ENCODE measurements at regions not wholly inside any gene's neighbourhood (a gene's known extent, or its start where the extent isn't known, plus 50 kb on each side); places are given as distances from the start of the nearest gene placed in this dataset.
"Not testable (repeated sequence)": the region's sequence is repeated elsewhere in the genome, so short reads cannot be mapped to it uniquely, and the experiment has no call there.

DNA sequence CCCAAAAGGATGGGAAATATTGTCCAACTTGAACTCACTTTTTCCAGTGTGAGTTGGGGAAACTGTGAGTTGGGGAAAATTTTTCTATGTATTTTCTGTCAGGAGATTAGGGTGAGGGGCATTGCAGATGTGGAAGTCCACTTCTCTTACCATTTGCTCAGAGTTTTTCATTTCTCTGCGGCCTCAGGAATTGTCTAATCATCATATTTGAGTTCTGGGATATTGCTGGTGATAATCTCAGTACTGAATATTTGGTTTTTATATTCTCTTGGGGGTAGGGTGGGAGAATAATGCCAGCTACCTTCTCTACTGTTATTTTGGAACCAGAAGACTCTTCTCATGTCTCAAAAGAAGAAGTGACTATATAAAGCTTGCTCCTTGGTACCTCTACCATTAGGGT, 141.3 kb upstream of the SLC13A1 start:
- H3K27ac ChIP-seq = no peak overlapping the region
- no peaks in the 10 kb centered on the region for H3K27me3 ChIP-seq (replicated peaks)
- in situ Hi-C loops (cut with HindIII; ENCODE audit: low pct_ligation_motif_present, low sequenced_read_pairs) = no loop called here
- no peak for TF ChIP-seq CTCF (IDR thresholded peaks at IDR 0.05; ENCODE audit: low read depth, low read length, missing control alignments)
- no peak overlapping the region for H3K4me3 ChIP-seq (ENCODE audit: low read depth, low read length)
- no peak for DNase-seq
- H3K36me3 ChIP-seq (replicated peaks) = no peaks in the 10 kb centered on the region

DNA sequence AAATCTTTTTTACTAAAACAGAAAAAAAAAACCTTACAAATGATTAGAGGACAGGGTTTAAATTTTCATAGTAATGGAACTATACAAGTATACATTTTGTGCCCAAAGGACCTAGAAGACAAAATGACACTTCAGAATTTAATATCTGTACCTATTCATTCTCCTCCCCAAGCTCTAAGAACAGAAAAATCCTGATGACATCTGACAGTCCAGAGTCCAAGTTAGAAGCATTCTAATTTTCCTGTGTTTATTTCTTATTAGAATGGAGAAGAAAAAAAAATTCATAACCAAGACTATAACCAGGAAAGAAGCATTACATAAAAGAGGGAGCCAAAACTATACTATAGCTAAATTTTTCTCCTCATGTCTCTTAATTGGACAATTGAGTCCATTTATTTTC, 138.9 kb upstream of the SLC13A1 start:
- Histone ChIP-seq H3K27me3 (replicated peaks) (no peaks in the 10 kb centered on the region), H3K4me3 (ENCODE audit: low read depth, low read length) (no peak overlapping the region), H3K36me3 (replicated peaks) (no peaks in the 10 kb centered on the region), H3K27ac (no peak overlapping the region)
- no peak for TF ChIP-seq CTCF (IDR thresholded peaks at IDR 0.05; ENCODE audit: low read depth, low read length, missing control alignments)
- DNase-seq = no peak
- in situ Hi-C loops (cut with HindIII; ENCODE audit: low pct_ligation_motif_present, low sequenced_read_pairs) = no loop called here

- no peak for DNase-seq
- Histone ChIP-seq H3K27me3 (replicated peaks) (no peaks in the 10 kb centered on the region), H3K27ac (no peak overlapping the region), H3K4me3 (ENCODE audit: low read depth, low read length) (no peak overlapping the region), H3K36me3 (replicated peaks) (no peaks in the 10 kb centered on the region)
- no peak for TF ChIP-seq CTCF (IDR thresholded peaks at IDR 0.05; ENCODE audit: low read depth, low read length, missing control alignments)
- in situ Hi-C loops (cut with HindIII; ENCODE audit: low pct_ligation_motif_present, low sequenced_read_pairs) = no loop called here
These were observed 130.3 kb upstream of the SLC13A1 start for GRCh38 chr7:123329988-123330643.

DNA sequence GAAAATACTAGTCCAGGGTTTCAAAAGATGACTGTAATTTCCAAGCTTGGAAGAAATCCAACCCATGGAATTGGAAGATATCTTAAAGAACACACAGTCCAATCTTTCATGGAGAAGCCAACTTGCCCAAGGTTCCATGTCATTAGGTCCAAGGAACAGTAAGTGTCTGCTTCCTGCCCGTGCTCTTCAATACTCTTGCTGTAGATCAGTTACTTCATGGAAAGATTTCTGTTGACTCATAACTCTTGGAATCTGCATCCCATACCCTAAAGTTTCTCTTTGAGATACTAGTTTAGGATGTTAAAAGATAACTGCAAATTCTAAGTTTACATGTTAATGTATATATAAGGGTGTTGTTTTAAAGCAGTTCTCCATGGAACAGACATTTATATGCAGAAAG, 127.9 kb upstream of the SLC13A1 start:
- Histone ChIP-seq H3K27ac (no peak overlapping the region), H3K36me3 (replicated peaks) (no peaks in the 10 kb centered on the region), H3K4me3 (ENCODE audit: low read depth, low read length) (no peak overlapping the region), H3K27me3 (replicated peaks) (no peaks in the 10 kb centered on the region)
- in situ Hi-C loops (cut with HindIII; ENCODE audit: low pct_ligation_motif_present, low sequenced_read_pairs) = no loop called here
- TF ChIP-seq CTCF (IDR thresholded peaks at IDR 0.05; ENCODE audit: low read depth, low read length, missing control alignments) = no peak
- no peak for DNase-seq

- H3K27ac ChIP-seq = no peak overlapping the region
- no peaks in the 10 kb centered on the region for H3K27me3 ChIP-seq (replicated peaks)
- no peak overlapping the region for H3K4me3 ChIP-seq (ENCODE audit: low read depth, low read length)
- in situ Hi-C loops (cut with HindIII; ENCODE audit: low pct_ligation_motif_present, low sequenced_read_pairs) = no loop called here
- TF ChIP-seq CTCF (IDR thresholded peaks at IDR 0.05; ENCODE audit: low read depth, low read length, missing control alignments) = no peak
- DNase-seq = no peak
- H3K36me3 ChIP-seq (replicated peaks) = no peaks in the 10 kb centered on the region
These were observed 124.5 kb upstream of the SLC13A1 start for GRCh38 chr7:123324283-123324682.

DNA sequence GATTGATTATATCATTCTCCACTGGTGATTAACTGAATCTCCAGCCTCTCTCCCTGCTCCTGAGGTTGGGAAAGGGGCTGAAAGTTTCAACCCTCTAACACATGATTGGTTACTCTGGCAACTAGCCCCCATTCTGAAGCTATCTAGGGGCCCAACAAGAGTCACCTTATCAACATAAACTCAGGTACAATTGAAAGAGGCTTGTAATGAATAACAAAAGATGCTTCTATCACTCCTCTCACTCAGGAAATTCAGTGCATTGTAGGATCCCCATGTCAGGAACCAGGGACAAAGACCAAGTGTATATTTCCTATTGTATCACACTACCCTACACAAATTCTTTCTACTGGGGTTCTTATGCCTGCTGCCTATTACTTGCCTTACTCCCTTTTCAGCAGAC, 123.9 kb upstream of the SLC13A1 start:
- TF ChIP-seq CTCF (IDR thresholded peaks at IDR 0.05; ENCODE audit: low read depth, low read length, missing control alignments) = no peak
- Histone ChIP-seq H3K27me3 (replicated peaks) (no peaks in the 10 kb centered on the region), H3K27ac (no peak overlapping the region), H3K4me3 (ENCODE audit: low read depth, low read length) (no peak overlapping the region), H3K36me3 (replicated peaks) (no peaks in the 10 kb centered on the region)
- DNase-seq = no peak
- in situ Hi-C loops (cut with HindIII; ENCODE audit: low pct_ligation_motif_present, low sequenced_read_pairs) = no loop called here

- H3K4me3 ChIP-seq (ENCODE audit: low read depth, low read length); in situ Hi-C loops (cut with HindIII; ENCODE audit: low pct_ligation_motif_present, low sequenced_read_pairs); DNase-seq; H3K27ac ChIP-seq; H3K27me3 ChIP-seq (replicated peaks); H3K36me3 ChIP-seq (replicated peaks): not testable (repeated sequence)
These were observed 121.8 kb upstream of the SLC13A1 start for GRCh38 chr7:123321578-123321977.
